ENCODE measurements at regions not wholly inside any gene's neighbourhood (a gene's known extent, or its start where the extent isn't known, plus 50 kb on each side); places are given as distances from the start of the nearest gene placed in this dataset.

DNA sequence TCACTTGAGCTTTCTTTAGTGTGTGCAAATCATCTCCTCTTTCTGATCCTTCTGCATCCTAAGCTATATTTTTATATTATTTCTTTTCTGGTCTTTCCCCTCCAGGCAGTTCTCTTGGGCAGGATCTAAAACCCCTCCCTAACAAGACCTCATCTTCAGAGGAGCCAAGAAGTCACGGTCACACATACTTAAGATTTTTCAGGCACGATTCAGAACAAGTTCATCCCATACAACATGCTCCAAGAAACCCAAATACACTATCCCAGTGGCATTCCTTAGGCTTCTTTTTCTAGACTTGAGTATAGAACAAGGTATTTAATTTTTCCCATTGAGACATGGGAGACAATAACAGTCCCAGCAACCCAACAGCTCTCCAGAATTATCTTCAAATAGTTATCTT is 1251.5 kb downstream of the DNAJB9 start:
- 68% methylated on average over 2 of the region's 2 CpGs for WGBS
- intact Hi-C loops (cut with DNase I) = no loop called here

DNA sequence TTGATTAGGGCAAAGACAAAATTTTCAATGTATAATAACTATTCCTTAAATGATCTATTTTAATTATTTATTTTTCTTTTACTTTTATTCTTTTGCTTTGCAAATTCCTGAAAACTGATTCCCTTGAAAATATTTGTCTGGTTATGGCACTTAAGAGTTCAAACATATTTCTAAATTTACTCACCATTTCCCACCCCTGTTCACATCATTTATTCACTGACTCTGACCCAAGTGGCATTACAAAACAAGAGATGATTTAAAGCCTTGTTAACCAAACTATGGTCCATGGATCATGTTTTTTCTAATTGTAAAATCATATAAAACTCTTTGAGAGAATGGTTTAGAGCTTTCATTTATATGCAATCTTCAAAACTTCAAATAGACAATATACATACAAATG is 1256.1 kb upstream of the LRRN3 start:
- intact Hi-C loops (cut with DNase I) = no loop called here
- H3K4me3 ChIP-seq = no peak overlapping the region
- no peaks in the 10 kb centered on the region for H3K4me1 ChIP-seq (replicated peaks)

More for the DNA sequence above, 1251.5 kb downstream of the DNAJB9 start:
- no peaks in the 10 kb centered on the region for H3K36me3 ChIP-seq
- no peaks in the 10 kb centered on the region for H3K9me3 ChIP-seq
- no peaks in the 10 kb centered on the region for H3K4me1 ChIP-seq (replicated peaks)
- TF ChIP-seq POLR2AphosphoS5 (IDR thresholded peaks at IDR 0.05) = no peak
- TF ChIP-seq, protein P1, sequence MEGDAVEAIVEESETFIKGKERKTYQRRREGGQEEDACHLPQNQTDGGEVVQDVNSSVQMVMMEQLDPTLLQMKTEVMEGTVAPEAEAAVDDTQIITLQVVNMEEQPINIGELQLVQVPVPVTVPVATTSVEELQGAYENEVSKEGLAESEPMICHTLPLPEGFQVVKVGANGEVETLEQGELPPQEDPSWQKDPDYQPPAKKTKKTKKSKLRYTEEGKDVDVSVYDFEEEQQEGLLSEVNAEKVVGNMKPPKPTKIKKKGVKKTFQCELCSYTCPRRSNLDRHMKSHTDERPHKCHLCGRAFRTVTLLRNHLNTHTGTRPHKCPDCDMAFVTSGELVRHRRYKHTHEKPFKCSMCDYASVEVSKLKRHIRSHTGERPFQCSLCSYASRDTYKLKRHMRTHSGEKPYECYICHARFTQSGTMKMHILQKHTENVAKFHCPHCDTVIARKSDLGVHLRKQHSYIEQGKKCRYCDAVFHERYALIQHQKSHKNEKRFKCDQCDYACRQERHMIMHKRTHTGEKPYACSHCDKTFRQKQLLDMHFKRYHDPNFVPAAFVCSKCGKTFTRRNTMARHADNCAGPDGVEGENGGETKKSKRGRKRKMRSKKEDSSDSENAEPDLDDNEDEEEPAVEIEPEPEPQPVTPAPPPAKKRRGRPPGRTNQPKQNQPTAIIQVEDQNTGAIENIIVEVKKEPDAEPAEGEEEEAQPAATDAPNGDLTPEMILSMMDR (IDR thresholded peaks at IDR 0.05) = no peak
- TF ChIP-seq POLR2A (IDR thresholded peaks at IDR 0.05) = no peak
- no peak overlapping the region for H3K27ac ChIP-seq
- no peak overlapping the region for H3K4me3 ChIP-seq
- H3K27me3 ChIP-seq (replicated peaks; ENCODE audit: insufficient read depth) = no peaks in the 10 kb centered on the region
- no peak for DNase-seq (ENCODE audit: low spot score)

DNA sequence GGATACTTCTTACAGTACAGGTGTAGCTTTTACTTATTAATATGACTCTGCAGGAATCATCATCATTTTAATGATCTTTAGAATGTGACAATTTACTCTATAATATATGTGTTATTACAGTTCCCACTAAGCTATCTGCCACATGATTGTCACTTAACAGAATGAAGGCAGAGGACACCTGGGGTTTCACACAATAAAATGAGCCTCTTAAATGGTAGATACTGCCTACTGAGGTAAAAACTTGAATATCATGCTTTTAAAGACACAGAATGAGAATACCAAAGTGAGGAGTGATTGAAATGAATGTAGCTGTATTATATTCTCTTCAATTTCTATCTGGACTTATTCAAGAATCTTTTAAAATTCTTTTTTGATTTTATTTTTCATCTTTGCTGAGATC is 1255.3 kb upstream of the LRRN3 start:
- TF ChIP-seq POLR2AphosphoS5 (IDR thresholded peaks at IDR 0.05) (no peak), POLR2A (IDR thresholded peaks at IDR 0.05) (no peak)
- TF ChIP-seq, protein P1 (IDR thresholded peaks at IDR 0.05) = no peak
- no peaks in the 10 kb centered on the region for H3K36me3 ChIP-seq
- no peaks in the 10 kb centered on the region for H3K9me3 ChIP-seq
- intact Hi-C loops (cut with DNase I) = no loop called here
- H3K4me3 ChIP-seq = no peak overlapping the region
- DNase-seq (ENCODE audit: low spot score) = no peak
- H3K27me3 ChIP-seq (replicated peaks; ENCODE audit: insufficient read depth) = no peaks in the 10 kb centered on the region
- H3K4me1 ChIP-seq (replicated peaks) = no peaks in the 10 kb centered on the region
- no peak overlapping the region for H3K27ac ChIP-seq

More for the DNA sequence above, 1256.1 kb upstream of the LRRN3 start:
- no peak for TF ChIP-seq POLR2A (IDR thresholded peaks at IDR 0.05)
- no peak for TF ChIP-seq POLR2AphosphoS5 (IDR thresholded peaks at IDR 0.05)
- TF ChIP-seq, protein P1 (IDR thresholded peaks at IDR 0.05) = no peak
- no peak overlapping the region for H3K27ac ChIP-seq
- no peak for DNase-seq (ENCODE audit: low spot score)
- H3K27me3 ChIP-seq (replicated peaks; ENCODE audit: insufficient read depth) = no peaks in the 10 kb centered on the region
- H3K36me3 ChIP-seq = no peaks in the 10 kb centered on the region
- no peaks in the 10 kb centered on the region for H3K9me3 ChIP-seq

DNA sequence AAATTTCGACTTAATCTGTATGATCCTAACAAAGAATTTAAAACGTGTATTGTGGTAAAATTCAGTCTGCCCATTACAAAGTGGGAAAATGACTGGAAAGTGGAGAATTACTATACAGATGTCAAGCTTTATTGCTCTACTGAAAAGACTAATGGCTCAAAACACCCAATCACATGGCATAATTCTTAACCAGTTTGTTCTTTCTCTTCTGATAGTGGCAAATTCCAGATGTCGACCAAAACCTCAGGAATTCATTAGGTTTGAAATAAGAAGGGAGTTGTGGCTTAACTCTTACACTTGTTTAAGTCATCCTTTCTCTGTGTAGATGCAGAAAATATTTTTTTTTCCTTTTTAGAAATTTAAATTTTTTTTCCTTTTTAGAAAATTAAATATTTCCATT is 1254.9 kb upstream of the LRRN3 start:
- no peak for DNase-seq (ENCODE audit: low spot score)
- intact Hi-C loops (cut with DNase I) = no loop called here
- no peaks in the 10 kb centered on the region for H3K4me1 ChIP-seq (replicated peaks)
- H3K36me3 ChIP-seq = no peaks in the 10 kb centered on the region
- no peaks in the 10 kb centered on the region for H3K9me3 ChIP-seq
- no peak overlapping the region for H3K4me3 ChIP-seq
- no peak for TF ChIP-seq POLR2AphosphoS5 (IDR thresholded peaks at IDR 0.05)
- TF ChIP-seq POLR2A (IDR thresholded peaks at IDR 0.05) = no peak
- TF ChIP-seq, protein P1 (IDR thresholded peaks at IDR 0.05) = no peak
- H3K27me3 ChIP-seq (replicated peaks; ENCODE audit: insufficient read depth) = no peaks in the 10 kb centered on the region
- no peak overlapping the region for H3K27ac ChIP-seq
- 85% methylated on average over 3 of the region's 3 CpGs for WGBS

DNA sequence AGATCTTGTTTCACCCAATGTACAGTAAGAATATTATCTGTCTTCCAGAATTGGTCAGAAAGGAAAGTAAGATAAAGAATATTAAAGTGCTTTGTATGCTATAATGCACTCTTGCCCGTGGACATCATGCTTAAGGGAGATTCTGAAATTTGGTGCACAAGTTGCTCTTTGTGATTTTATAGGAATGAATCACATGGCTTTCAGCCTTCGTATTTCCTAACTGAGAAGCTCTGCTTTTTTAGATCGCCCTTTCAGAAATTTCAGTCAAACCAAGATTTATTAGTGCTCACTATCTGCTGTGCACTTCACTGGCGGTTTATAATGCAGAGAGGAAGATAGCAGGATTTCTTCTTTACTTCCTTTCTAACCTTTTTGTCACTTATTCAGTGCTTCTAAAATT is 1248.5 kb upstream of the LRRN3 start:
- H3K27ac ChIP-seq = no peak overlapping the region
- TF ChIP-seq POLR2A (IDR thresholded peaks at IDR 0.05) (no peak), POLR2AphosphoS5 (IDR thresholded peaks at IDR 0.05) (no peak)
- TF ChIP-seq, protein P1 (IDR thresholded peaks at IDR 0.05) = no peak
- H3K4me3 ChIP-seq = no peak overlapping the region
- H3K27me3 ChIP-seq (replicated peaks; ENCODE audit: insufficient read depth) = no peaks in the 10 kb centered on the region
- WGBS = 70% methylated on average over 4 of the region's 4 CpGs
- intact Hi-C loops (cut with DNase I) = loop anchor here (10.0 kb wide), 2 partner anchors 1252 to 1642 kb away; partner anchors contain the start of gene LRRN3
- no peaks in the 10 kb centered on the region for H3K9me3 ChIP-seq
- no peaks in the 10 kb centered on the region for H3K4me1 ChIP-seq (replicated peaks)
- no peaks in the 10 kb centered on the region for H3K36me3 ChIP-seq
- DNase-seq (ENCODE audit: low spot score) = no peak
